Right lobe of liver (tissue), 6 donors: ENCODE measurements at regions not wholly inside any gene's neighbourhood (a gene's known extent, or its start where the extent isn't known, plus 50 kb on each side); places are given as distances from the start of the nearest gene placed in this dataset.

Source experiments
- ATAC-seq, 4 donors: fragments of 200-7000 bp; cut with Tn5 transposase; one replicate each; pipeline ENCODE4 v1.9.1; 2020; ENCODE audit warnings: mild to moderate bottlenecking in 4 of 4, moderate library complexity in 4 of 4
- DNase-seq, 3 donors: peaks; one replicate each; pipeline ENCODE4 v3.0.0-alpha.2; 2020
- H3K27ac ChIP-seq, 3 donors: fragments of 200-600 bp; one replicate each; pipeline ENCODE4 v1.8.0; 2022
- H3K27me3 ChIP-seq, 2 donors: fragments of 200-600 bp; one replicate each; pipeline ENCODE4 v1.8.0; 2022
- H3K36me3 ChIP-seq, 4 donors: fragments of 200-600 bp; sonication (generic) in 1 of 4; one replicate each; pipeline versions ENCODE4 v1.5.1 to v1.8.0; 2017 to 2022; ENCODE audit warnings: control low read depth in 1 of 4
- H3K4me1 ChIP-seq, 4 donors: fragments of 200-600 bp; sonication (generic) in 1 of 4; one replicate each; pipeline versions ENCODE4 v1.5.1 to v1.8.0; 2017 to 2022; ENCODE audit warnings: control low read depth in 1 of 4
- H3K4me3 ChIP-seq, 3 donors: fragments of 200-600 bp; one replicate each; pipeline ENCODE4 v1.8.0; 2022
- H3K9me3 ChIP-seq, 4 donors: fragments of 200-600 bp; sonication (generic) in 1 of 4; one replicate each; pipeline versions ENCODE4 v1.5.1 to v1.8.0; 2017 to 2022; ENCODE audit warnings: control low read depth in 1 of 4
- POLR2A ChIP-seq: fragments of 450-650 bp; IDR thresholded peaks from one replicate; pipeline ENCODE4 v1.6.1; 2017; ENCODE audit warnings: antibody characterized with exemption, mild to moderate bottlenecking
- WGBS: methylation state at CpG from one replicate; pipeline ENCODE4 v1.1.6; 2018; ENCODE audit warnings: low coverage, low lambda C conversion rate; ENCODE audit not compliant: insufficient coverage; ENCODE audit errors: missing lambda C conversion rate; 5-methylcytosine and 5-hydroxymethylcytosine counted together
- intact Hi-C, 2 donors: fragments of 100-400 bp; cut with DNase I; formaldehyde crosslinking; loops; one replicate each; pipeline versions ENCODE4 v1.11.2 to v1.14.1; 2022
- TF ChIP-seq, protein P1 (sequence below), 4 donors: fragments of 200-600 bp in 3 of 4; fragments of 450-650 bp in 1 of 4; IDR thresholded peaks; one replicate each; pipeline versions ENCODE4 v1.5.1 to v1.8.0; 2016 to 2022; ENCODE audit warnings: antibody characterized with exemption in 4 of 4, mild to moderate bottlenecking in 2 of 4
- donor health status: DM: no; HTN: yes; CAD: no.
- donor health status: DM: no; HTN: no; CAD: no.
- donor health status: DM: no; HTN: no; CAD: no.
- donor health status: DM: no; HTN: yes; CAD: no.
- donor health status: DM: no; HTN: yes; CAD: no.

DNA sequence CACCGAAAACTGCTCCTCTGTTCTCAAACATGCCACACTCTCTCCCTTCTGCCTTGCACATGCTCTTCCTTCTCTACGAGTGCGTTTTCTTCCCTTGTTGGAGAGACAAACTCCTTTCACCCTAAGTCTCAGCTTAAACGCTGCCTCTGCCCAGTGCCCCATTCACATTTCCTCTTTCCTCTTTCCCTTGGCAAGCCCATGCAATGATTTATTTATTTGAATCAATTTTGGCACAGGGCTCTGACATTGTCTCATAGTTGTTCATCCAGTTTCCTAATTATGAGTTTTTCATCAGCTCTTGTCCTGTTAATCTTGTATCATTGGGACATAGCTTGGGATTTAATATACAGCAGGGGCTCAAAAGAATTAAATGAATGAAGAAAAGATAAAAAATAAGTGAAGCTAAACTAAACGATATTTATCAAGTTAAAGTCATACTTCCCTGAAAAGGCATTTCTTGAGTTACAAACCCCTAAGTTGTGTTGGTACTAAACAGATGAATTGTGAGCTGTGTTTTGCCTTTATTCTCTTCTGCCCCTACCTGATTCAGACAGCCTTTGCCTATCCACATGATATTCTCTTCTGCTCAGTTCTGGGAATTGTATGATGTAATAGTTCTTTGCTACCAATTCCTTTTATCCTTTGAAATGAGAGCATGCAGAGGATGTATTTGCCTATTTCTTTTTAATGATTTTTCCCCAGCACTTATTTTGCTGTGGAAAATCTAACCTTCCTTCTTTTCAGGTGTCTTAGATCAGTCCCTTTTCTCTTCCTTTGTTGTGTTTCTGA lies 704.4 kb downstream of the UTRN start:
- Histone ChIP-seq H3K27me3 (no peaks in the 10 kb centered on the region), H3K27ac (no peak overlapping the region), H3K4me3 (no peak overlapping the region), H3K4me1 (no peaks in the 10 kb centered on the region), H3K36me3 (no peaks in the 10 kb centered on the region), H3K9me3 (no peaks in the 10 kb centered on the region)
- DNase-seq (no peak), ATAC-seq (peak in 2 of 4 donors; percentile 14 to 84)
- TF ChIP-seq POLR2A, result no peak
- TF ChIP-seq, protein P1, sequence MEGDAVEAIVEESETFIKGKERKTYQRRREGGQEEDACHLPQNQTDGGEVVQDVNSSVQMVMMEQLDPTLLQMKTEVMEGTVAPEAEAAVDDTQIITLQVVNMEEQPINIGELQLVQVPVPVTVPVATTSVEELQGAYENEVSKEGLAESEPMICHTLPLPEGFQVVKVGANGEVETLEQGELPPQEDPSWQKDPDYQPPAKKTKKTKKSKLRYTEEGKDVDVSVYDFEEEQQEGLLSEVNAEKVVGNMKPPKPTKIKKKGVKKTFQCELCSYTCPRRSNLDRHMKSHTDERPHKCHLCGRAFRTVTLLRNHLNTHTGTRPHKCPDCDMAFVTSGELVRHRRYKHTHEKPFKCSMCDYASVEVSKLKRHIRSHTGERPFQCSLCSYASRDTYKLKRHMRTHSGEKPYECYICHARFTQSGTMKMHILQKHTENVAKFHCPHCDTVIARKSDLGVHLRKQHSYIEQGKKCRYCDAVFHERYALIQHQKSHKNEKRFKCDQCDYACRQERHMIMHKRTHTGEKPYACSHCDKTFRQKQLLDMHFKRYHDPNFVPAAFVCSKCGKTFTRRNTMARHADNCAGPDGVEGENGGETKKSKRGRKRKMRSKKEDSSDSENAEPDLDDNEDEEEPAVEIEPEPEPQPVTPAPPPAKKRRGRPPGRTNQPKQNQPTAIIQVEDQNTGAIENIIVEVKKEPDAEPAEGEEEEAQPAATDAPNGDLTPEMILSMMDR (IDR thresholded peaks at IDR 0.05), result no peak
- intact Hi-C loops, result no loop called here
- WGBS, result 49% methylated on average over 5 of the region's 5 CpGs

DNA sequence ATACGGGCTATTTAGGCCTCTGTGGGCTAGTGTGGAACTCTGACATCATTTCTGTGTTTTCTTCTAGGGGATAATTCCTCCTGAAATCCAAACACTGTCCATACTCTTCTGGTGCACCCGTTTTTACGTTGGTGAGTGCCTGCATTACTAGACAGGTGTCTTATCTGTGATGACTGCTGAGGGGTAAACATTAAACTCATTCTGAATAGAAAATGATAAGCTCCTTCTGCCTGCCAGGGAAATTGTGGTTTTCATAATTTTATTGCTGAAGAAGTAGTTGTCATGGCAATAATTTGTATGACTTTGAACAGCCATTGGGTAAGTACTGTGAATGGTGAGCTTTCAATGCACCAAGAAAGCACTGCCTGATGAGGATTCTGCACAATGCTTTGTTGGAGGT lies 705.6 kb downstream of the UTRN start:
- intact Hi-C loops, result no loop called here
- TF ChIP-seq, protein P1 (IDR thresholded peaks at IDR 0.05), result no peak
- TF ChIP-seq POLR2A, result no peak
- Histone ChIP-seq H3K4me3 (no peak overlapping the region), H3K27ac (no peak overlapping the region), H3K27me3 (no peaks in the 10 kb centered on the region), H3K4me1 (no peaks in the 10 kb centered on the region), H3K36me3 (no peaks in the 10 kb centered on the region), H3K9me3 (no peaks in the 10 kb centered on the region)
- DNase-seq, result no peak
- ATAC-seq, result no peak
- 61% methylated on average over 3 of the region's 3 CpGs for WGBS

DNA sequence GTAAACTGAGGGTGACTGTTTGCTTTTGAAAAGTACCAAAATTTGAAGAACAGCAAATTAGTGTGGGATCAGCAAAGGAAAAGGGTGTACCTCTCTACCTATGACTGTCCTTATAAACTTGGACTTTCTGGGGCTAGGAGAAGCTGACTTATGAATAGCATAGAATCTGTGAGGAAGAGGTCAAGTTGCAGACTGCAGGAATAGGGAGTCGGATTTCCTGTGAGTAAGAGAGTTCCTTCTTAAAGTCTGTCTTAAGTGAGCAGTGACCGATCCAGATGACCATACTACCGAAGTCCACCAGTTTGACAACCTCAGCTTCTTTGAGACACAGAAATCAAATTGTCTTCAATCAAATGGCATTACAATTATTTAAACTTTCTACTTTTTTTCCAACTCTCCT lies 708.7 kb downstream of the UTRN start:
- Histone ChIP-seq H3K36me3 (no peaks in the 10 kb centered on the region), H3K9me3 (no peaks in the 10 kb centered on the region), H3K4me3 (no peak overlapping the region), H3K27me3 (no peaks in the 10 kb centered on the region), H3K4me1 (no peaks in the 10 kb centered on the region), H3K27ac (no peak overlapping the region)
- DNase-seq (no peak), ATAC-seq (peak in 2 of 4 donors; percentile 44 to 54)
- TF ChIP-seq POLR2A, result no peak
- TF ChIP-seq, protein P1 (IDR thresholded peaks at IDR 0.05), result no peak
- 39% methylated on average over 3 of the region's 3 CpGs for WGBS
- intact Hi-C loops, result no loop called here

DNA sequence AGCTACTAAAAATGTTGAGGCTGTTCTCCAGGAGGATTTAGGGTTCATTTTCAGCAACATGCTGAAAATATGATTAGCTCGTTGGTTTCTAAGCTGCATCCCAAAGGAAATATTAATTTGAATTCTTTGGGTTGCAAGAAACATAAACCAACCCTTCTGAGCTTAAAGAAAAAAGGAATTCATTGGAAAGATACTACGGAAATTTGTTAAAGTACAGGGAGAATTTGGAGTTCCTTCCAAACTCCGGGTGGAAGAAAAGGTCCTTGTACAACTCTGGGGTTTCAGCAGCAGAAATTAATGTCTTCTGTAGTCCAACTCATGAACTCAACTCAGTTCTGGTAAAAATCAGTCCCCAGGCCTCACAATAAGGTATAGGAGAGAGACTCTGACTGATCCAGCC lies 712.9 kb downstream of the UTRN start:
- H3K4me3 ChIP-seq, result no peak overlapping the region
- TF ChIP-seq, protein P1 (IDR thresholded peaks at IDR 0.05), result no peak
- no peak for TF ChIP-seq POLR2A
- H3K9me3 ChIP-seq, result no peaks in the 10 kb centered on the region
- intact Hi-C loops, result no loop called here
- H3K36me3 ChIP-seq, result no peaks in the 10 kb centered on the region
- no peak for DNase-seq
- no peaks in the 10 kb centered on the region for H3K27me3 ChIP-seq
- WGBS, result 81% methylated on average over 3 of the region's 3 CpGs
- H3K4me1 ChIP-seq, result no peaks in the 10 kb centered on the region
- H3K27ac ChIP-seq, result no peak overlapping the region
- no peak for ATAC-seq
